Coronary artery (tissue), 2 donors: ENCODE measurements at regions not wholly inside any gene's neighbourhood (a gene's known extent, or its start where the extent isn't known, plus 50 kb on each side); places are given as distances from the start of the nearest gene placed in this dataset.

Source experiments
- DNase-seq: peaks from one replicate; pipeline ENCODE4 v3.0.0-alpha.2; 2017; ENCODE audit warnings: low spot score
- H3K27ac ChIP-seq, 2 donors: fragments of 200-600 bp; sonication (generic); one replicate each; pipeline ENCODE4 v1.5.1; 2016 to 2019
- H3K4me3 ChIP-seq: fragments of 200-600 bp; sonication (generic); 2 replicates; pipeline ENCODE4 v1.5.1; 2016; ENCODE audit warnings: mild to moderate bottlenecking, moderate library complexity
- CTCF ChIP-seq: fragments of 200-600 bp; sonication (generic); IDR thresholded peaks from one replicate; pipeline ENCODE4 v1.5.1; 2019; ENCODE audit warnings: antibody characterized with exemption

GRCh38 chr9:80385246-80385645 is 813.5 kb downstream of the TLE4 start:
- Histone ChIP-seq H3K27ac (no peak overlapping the region), H3K4me3 (no peak overlapping the region)
- no peak for TF ChIP-seq CTCF
- no peak for DNase-seq

DNA sequence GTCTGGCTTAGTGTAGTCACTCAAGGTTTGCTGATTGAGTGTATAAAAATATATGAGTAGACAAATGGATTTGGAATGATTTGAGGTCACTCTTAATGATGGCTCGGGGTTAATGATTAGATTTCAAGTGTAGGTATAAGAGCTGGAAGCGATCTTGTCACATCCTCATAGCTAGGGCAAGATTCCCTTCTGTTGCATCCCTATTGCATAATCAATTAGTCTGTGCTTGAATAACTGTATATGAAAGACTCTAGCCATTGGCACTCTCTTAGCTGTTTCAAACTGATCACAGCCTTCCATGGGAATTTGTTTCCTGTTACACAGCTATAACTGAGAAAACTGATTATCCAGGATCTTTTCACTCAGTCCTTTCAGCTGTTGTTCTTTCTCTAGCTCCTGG is 811.6 kb downstream of the TLE4 start:
- Histone ChIP-seq H3K4me3 (no peak overlapping the region), H3K27ac (no peak overlapping the region)
- DNase-seq: no peak
- TF ChIP-seq CTCF: no peak

- TF ChIP-seq CTCF: no peak
- Histone ChIP-seq H3K4me3 (no peak overlapping the region), H3K27ac (no peak overlapping the region)
- DNase-seq: no peak
Measured at GRCh38 chr9:80382211-80382891, 810.6 kb downstream of the TLE4 start.

DNA sequence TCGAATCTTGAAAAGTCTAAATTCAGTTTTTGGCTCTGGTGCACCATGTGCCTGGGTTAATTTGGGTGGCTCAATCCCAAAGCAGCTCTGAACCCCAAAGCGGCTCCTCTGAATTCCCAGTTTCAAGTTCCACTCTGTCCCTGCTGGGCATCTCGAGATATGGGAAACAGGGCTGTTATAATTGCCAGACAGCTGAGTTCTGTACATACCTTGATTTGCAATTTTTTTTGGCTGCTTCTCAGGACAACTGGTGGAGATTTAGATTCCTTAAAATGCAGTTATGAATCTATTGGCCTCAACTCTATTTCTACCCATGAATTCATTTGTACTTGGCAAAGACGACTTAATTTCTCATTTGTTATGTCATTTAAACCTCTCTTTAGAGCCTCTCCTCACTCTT is 808.5 kb downstream of the TLE4 start:
- no peak overlapping the region for H3K27ac ChIP-seq
- no peak for DNase-seq
- H3K4me3 ChIP-seq: no peak overlapping the region
- no peak for TF ChIP-seq CTCF

DNA sequence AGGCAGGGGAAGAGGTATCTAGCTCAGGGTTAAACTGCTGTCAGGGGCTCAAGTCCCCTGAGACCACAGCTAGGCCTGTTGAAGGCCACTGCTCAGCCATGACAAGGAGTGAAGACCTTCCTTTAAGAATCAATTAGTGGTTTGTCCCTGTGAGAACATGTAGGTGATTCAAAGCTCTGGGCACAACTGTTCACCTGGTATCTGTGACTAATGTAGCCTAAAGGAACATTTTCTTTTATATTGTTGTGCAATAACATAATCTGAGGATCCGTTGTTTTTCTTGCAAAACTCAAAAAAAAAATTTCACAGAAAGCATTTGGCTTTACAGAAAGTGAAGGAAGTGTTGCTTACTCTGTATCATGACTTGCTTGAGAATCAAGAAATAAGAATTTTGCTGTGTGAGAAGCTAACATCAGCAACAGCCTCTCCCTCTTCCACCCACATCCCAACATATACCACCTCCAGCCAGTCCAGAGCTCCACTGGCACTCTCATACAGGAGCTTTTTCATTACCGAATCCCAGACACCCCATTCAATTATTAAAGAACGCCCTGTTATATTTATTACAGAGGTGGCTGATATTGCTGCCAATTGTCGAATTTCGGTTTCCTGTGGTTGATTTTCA is 807.0 kb downstream of the TLE4 start:
- no peak overlapping the region for H3K4me3 ChIP-seq
- no peak for DNase-seq
- H3K27ac ChIP-seq: no peak overlapping the region
- TF ChIP-seq CTCF: no peak

- no peak for DNase-seq
- H3K4me3 ChIP-seq: no peak overlapping the region
- no peak for TF ChIP-seq CTCF
- no peak overlapping the region for H3K27ac ChIP-seq
Measured at GRCh38 chr9:80376180-80376579, 804.4 kb downstream of the TLE4 start.

GRCh38 chr9:80375477-80375876 is 803.7 kb downstream of the TLE4 start:
- TF ChIP-seq CTCF: no peak
- no peak for DNase-seq
- Histone ChIP-seq H3K27ac (no peak overlapping the region), H3K4me3 (no peak overlapping the region)
